Erythroblast (primary cell): ENCODE measurements at regions not wholly inside any gene's neighbourhood (a gene's known extent, or its start where the extent isn't known, plus 50 kb on each side); places are given as distances from the start of the nearest gene placed in this dataset.

Source experiments
- DNase-seq, 2 experiments: peaks; one replicate each; lab custom pipeline; 2025; lab: John Stamatoyannopoulos, UW
- GATA1 ChIP-seq: IDR thresholded peaks from 2 replicates; pipeline ENCODE4 v1.6.1; 2011; ENCODE audit warnings: low read depth, mild to moderate bottlenecking, control low read depth, low read length, moderate library complexity
- POLR2A ChIP-seq: IDR thresholded peaks from 2 replicates; pipeline ENCODE4 v1.6.1; 2011; ENCODE audit warnings: mild to moderate bottlenecking, low read length

GRCh38 chr13:58134012-58134411 lies 502.5 kb downstream of the PCDH17 start:
- DNase-seq = no peak
- TF ChIP-seq POLR2A = no peak
- TF ChIP-seq GATA1 = no peak

- TF ChIP-seq GATA1 (no peak), POLR2A (no peak)
- no peak for DNase-seq
Measured at GRCh38 chr13:58134525-58134924, 503.0 kb downstream of the PCDH17 start.

GRCh38 chr13:58142952-58143351 lies 511.4 kb downstream of the PCDH17 start:
- no peak for DNase-seq
- TF ChIP-seq POLR2A (no peak), GATA1 (no peak)

DNA sequence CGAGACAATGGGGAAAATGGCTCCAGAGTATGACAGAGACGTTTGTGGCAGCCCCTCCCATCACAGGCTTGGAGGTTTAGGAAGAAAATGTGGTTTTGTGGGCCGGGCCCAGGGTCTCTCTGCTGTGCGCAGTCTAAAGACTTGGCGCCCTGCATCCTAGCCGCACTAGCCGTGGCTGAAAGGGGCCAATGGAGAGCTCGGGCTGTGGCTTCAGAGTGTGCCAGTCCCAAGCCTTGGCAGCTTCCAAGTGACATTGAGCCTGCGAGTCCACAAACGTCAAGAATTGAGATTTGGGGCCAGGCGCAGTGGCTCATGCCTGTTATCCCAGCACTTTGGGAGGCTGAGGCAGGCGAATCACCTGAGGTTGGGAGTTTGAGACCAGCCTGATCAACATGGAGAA lies 513.1 kb downstream of the PCDH17 start:
- no peak for DNase-seq
- no peak for TF ChIP-seq POLR2A
- TF ChIP-seq GATA1 = no peak

- TF ChIP-seq POLR2A = no peak
- TF ChIP-seq GATA1 = no peak
Measured at GRCh38 chr13:58151452-58151851, 519.9 kb downstream of the PCDH17 start.

DNA sequence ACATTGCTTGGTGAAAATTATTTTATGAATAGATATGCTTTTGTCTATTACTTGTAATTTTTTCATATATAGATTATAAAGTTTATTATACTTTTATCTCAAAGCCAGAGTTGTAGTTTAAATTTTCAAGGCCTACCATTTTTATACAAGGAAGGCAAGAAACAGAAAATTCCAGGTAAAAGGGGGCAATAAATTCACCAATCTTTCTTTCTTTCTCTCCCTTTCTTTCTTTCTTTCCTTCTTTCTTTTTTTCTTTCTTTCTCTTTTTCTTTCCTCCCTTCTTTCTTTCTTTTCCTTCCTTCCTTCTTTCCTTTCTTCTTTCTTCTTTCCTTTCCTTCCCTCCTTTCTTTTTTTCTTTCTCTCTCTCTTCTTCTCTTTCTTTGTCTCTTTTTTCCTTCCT lies 529.4 kb downstream of the PCDH17 start:
- TF ChIP-seq GATA1 = no peak
- no peak for TF ChIP-seq POLR2A
- DNase-seq = no peak

More at GRCh38 chr13:58151452-58151851, 519.9 kb downstream of the PCDH17 start:
- DNase-seq = no peak

DNA sequence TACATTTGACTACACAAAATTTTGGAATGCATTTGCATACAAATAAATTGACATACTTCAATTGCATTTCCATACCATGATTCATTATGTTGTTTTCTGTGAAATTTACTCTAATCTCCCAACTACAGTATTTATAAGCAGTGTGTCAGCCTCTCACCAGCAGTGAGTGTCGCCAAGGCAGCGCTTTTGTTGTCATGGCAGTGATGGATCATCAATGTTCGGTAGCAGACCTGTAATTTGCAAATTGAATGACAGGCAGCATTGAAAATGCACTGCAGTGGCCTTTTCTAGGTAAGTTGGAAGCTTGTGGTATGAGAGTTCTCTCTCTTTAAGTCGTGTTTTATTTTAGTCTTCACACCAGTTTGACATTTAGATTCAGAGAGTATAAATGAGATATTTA lies 534.1 kb downstream of the PCDH17 start:
- TF ChIP-seq GATA1 = no peak
- TF ChIP-seq POLR2A = no peak
- DNase-seq = no peak

- no peak for DNase-seq
- no peak for TF ChIP-seq POLR2A
- TF ChIP-seq GATA1 = no peak
Measured at GRCh38 chr13:58181111-58181510, 549.6 kb downstream of the PCDH17 start.

- no peak for DNase-seq
- no peak for TF ChIP-seq GATA1
- no peak for TF ChIP-seq POLR2A
Measured at GRCh38 chr13:58187881-58188280, 556.3 kb downstream of the PCDH17 start.

DNA sequence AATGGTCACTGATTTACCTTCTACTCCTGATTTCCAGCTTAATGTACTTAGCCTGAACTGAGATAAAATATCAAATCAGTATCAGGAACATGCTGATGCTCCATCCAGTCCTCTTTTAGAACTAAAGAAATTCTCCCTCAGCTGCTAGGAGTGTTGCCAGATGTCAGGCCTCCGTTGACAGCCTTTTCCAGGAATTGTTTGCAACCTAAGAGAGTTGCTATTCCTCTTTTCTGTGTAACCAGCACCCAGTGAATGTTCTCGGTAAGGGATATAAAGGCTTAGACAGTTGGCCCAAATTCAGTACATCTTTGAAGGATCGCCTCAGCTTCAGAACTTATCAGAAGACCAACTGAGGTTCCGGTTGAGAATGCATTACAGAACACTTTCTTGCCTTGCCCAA lies 559.0 kb downstream of the PCDH17 start:
- TF ChIP-seq POLR2A (no peak), GATA1 (no peak)
- no peak for DNase-seq

GRCh38 chr13:58191754-58192153 lies 560.2 kb downstream of the PCDH17 start:
- no peak for DNase-seq
- TF ChIP-seq GATA1 (no peak), POLR2A (no peak)

DNA sequence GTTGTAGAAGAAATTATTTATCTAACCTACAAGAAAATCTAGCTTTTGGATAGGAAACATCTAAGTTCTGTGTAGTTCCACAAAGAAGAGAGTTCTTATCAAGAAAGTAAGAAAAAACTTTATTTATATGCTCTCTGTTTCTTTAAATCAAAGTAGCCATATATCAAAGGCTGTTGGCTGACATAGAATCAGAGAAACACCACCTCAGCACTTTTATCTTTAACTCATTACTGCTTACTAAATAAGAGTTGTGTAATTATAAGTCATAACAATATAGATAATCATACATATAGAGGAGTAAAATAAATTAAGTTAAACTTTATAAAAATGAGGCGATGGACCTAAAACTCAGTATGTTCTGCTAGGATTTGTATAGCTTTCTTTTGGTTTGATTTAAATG lies 570.6 kb downstream of the PCDH17 start:
- TF ChIP-seq POLR2A = no peak
- no peak for TF ChIP-seq GATA1
- DNase-seq = no peak

GRCh38 chr13:58207501-58207900 lies 576.0 kb downstream of the PCDH17 start:
- TF ChIP-seq GATA1 (no peak), POLR2A (no peak)
- DNase-seq = no peak

DNA sequence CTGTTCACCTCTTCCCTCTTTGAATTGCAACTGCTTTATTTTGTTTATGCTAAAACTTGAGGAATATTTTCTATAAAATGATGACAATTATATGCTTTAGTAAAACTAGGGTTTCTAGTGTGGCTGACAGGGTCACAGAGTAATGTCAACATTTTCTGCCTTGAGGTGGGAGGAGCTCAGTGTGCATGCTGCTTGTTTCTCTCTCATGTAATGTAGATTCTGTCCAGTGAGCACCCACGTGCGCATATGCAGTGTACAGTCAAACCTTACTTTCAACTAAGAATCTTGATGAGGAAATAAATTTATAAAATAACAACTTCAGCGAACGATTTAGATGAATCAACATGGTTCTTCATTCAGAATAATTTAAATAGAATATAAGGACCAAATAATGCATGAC lies 603.9 kb downstream of the PCDH17 start:
- no peak for TF ChIP-seq GATA1
- no peak for TF ChIP-seq POLR2A
- no peak for DNase-seq

DNA sequence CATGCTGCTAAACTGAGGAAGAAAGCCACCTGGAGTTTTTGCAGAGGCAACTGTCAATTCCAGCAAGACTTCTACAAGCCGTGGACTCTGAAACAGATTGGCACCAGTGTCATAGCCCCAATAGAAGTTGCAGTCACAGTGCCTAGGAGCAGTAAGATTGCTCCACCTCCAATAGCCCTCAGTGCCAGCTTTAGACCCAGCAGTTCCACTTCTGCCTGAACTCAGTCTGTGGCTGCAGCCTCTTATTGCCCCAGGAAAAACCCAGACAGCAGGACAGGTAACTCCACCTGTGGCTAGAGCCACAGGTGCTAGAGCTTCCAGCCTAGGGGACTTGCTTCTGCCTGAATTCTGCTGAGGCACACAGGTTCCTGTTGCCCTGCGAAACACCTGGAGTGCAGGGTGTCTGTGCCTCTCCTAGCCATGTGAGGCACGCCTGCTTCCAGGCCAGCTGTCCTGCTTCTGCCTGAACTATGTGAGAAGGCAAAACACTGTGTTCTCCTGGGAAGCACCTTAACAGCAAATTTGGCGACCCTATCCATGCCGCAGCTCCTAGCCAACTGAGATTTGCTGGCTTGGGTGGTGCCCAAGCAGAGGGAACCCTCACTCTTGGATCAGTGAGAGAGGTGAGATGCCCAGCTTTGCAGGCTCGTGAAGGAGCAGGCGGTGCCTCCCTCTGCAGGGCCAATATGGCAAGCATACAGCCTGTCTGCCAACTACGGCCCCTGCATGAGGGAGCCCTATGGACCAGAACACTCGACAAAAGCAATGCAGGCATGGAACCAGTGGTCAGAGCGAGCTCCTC lies 607.6 kb downstream of the PCDH17 start:
- no peak for DNase-seq
- TF ChIP-seq GATA1 (no peak), POLR2A (no peak)
